RCC 7860 (cell line): ENCODE measurements at regions not wholly inside any gene's neighbourhood (a gene's known extent, or its start where the extent isn't known, plus 50 kb on each side); places are given as distances from the start of the nearest gene placed in this dataset.

Experiments used
- DNase-seq: peaks from one replicate; pipeline ENCODE4 v3.0.0-alpha.2; 2015; ENCODE audit warnings: low spot score
- FAIRE-seq: peaks from 2 replicates; lab custom pipeline; 2012; peaks lifted over from hg19 to GRCh38; lab: Jason Lieb, UNC

GRCh38 chr1:60413091-60413490 is 339.5 kb upstream of the C1orf87 start:
- no peak for DNase-seq
- no peak for FAIRE-seq

- no peak for DNase-seq
- no peak for FAIRE-seq
Measured at GRCh38 chr1:60411591-60411990, 338.0 kb upstream of the C1orf87 start.

- no peak for FAIRE-seq
- no peak for DNase-seq
Measured at GRCh38 chr1:60402816-60403215, 329.2 kb upstream of the C1orf87 start.

GRCh38 chr1:60402216-60402615 is 328.6 kb upstream of the C1orf87 start:
- DNase-seq (no peak), FAIRE-seq (no peak)

- DNase-seq = no peak
- FAIRE-seq = no peak
Measured at GRCh38 chr1:60394436-60394835, 320.9 kb upstream of the C1orf87 start.

GRCh38 chr1:60390593-60391282 is 317.2 kb upstream of the C1orf87 start:
- DNase-seq = no peak
- FAIRE-seq = no peak

- FAIRE-seq (no peak), DNase-seq (no peak)
Measured at GRCh38 chr1:60388092-60388987, 314.8 kb upstream of the C1orf87 start.

- no peak for FAIRE-seq
- no peak for DNase-seq
Measured at GRCh38 chr1:60387175-60387574, 313.6 kb upstream of the C1orf87 start.

GRCh38 chr1:60386249-60386648 is 312.7 kb upstream of the C1orf87 start:
- DNase-seq (no peak), FAIRE-seq (no peak)

- FAIRE-seq (no peak), DNase-seq (no peak)
Measured at GRCh38 chr1:60376196-60376595, 302.6 kb upstream of the C1orf87 start.

- DNase-seq = no peak
- no peak for FAIRE-seq
Measured at GRCh38 chr1:60374537-60374936, 301.0 kb upstream of the C1orf87 start.

GRCh38 chr1:60367532-60367931 is 294.0 kb upstream of the C1orf87 start:
- FAIRE-seq (no peak), DNase-seq (no peak)

- DNase-seq (no peak), FAIRE-seq (no peak)
Measured at GRCh38 chr1:60359431-60359830, 285.9 kb upstream of the C1orf87 start.

- DNase-seq (no peak), FAIRE-seq (no peak)
Measured at GRCh38 chr1:60350531-60350930, 277.0 kb upstream of the C1orf87 start.

GRCh38 chr1:60348884-60349283 is 275.3 kb upstream of the C1orf87 start:
- FAIRE-seq (no peak), DNase-seq (no peak)

GRCh38 chr1:60345621-60346020 is 272.1 kb upstream of the C1orf87 start:
- no peak for DNase-seq
- FAIRE-seq = no peak

- DNase-seq (no peak), FAIRE-seq (no peak)
Measured at GRCh38 chr1:60345049-60345448, 271.5 kb upstream of the C1orf87 start.

- DNase-seq (no peak), FAIRE-seq (no peak)
Measured at GRCh38 chr1:60343736-60344135, 270.2 kb upstream of the C1orf87 start.

GRCh38 chr1:60342569-60342968 is 269.0 kb upstream of the C1orf87 start:
- DNase-seq = no peak
- no peak for FAIRE-seq

- FAIRE-seq (no peak), DNase-seq (no peak)
Measured at GRCh38 chr1:60341274-60341673, 267.7 kb upstream of the C1orf87 start.

GRCh38 chr1:60331647-60332046 is 258.1 kb upstream of the C1orf87 start:
- DNase-seq (no peak), FAIRE-seq (no peak)

GRCh38 chr1:60329651-60330050 is 256.1 kb upstream of the C1orf87 start:
- FAIRE-seq (no peak), DNase-seq (no peak)
